ENCODE measurements at regions not wholly inside any gene's neighbourhood (a gene's known extent, or its start where the extent isn't known, plus 50 kb on each side); places are given as distances from the start of the nearest gene placed in this dataset.
A peak's percentile ranks its signal among the peaks of the same experiment; 100 is the strongest.

- Histone ChIP-seq H3K4me1 (replicated peaks) (no peaks in the 10 kb centered on the region; the same call in 1 of the 2 replicates), H3K36me3 (no peaks in the 10 kb centered on the region), H3K27ac (no peak overlapping the region), H3K27me3 (replicated peaks) (no peaks in the 10 kb centered on the region), H3K9me3 (replicated peaks) (no peaks in the 10 kb centered on the region), H3K4me3 (no peak overlapping the region)
- no peak for DNase-seq (ENCODE audit: low read depth in 1 of 2, low spot score in 2 of 2)
These were observed 647.5 kb upstream of the SETBP1 start for GRCh38 chr18:44033144-44033701.

GRCh38 chr18:44035554-44035953 lies 645.1 kb upstream of the SETBP1 start:
- Histone ChIP-seq H3K9me3 (replicated peaks) (no peaks in the 10 kb centered on the region), H3K27me3 (replicated peaks) (no peaks in the 10 kb centered on the region), H3K4me3 (no peak overlapping the region), H3K4me1 (replicated peaks) (no peaks in the 10 kb centered on the region; the same call in 1 of the 2 replicates), H3K27ac (no peak overlapping the region), H3K36me3 (no peaks in the 10 kb centered on the region)
- DNase-seq (ENCODE audit: low read depth in 1 of 2, low spot score in 2 of 2): peak in 1 of 2 experiments; percentile 7

GRCh38 chr18:44036501-44036900 lies 644.2 kb upstream of the SETBP1 start:
- H3K4me1 ChIP-seq (replicated peaks): no peaks in the 10 kb centered on the region; the same call in 1 of the 2 replicates
- H3K4me3 ChIP-seq: no peak overlapping the region
- H3K27me3 ChIP-seq (replicated peaks): no peaks in the 10 kb centered on the region
- no peaks in the 10 kb centered on the region for H3K9me3 ChIP-seq (replicated peaks)
- no peaks in the 10 kb centered on the region for H3K36me3 ChIP-seq
- H3K27ac ChIP-seq: no peak overlapping the region
- DNase-seq (ENCODE audit: low read depth in 1 of 2, low spot score in 2 of 2): peak in 1 of 2 experiments; percentile 53

GRCh38 chr18:44039216-44039615 lies 641.5 kb upstream of the SETBP1 start:
- H3K4me3 ChIP-seq: no peak overlapping the region
- H3K27ac ChIP-seq: no peak overlapping the region
- no peaks in the 10 kb centered on the region for H3K9me3 ChIP-seq (replicated peaks)
- DNase-seq (ENCODE audit: low read depth in 1 of 2, low spot score in 2 of 2): no peak
- H3K4me1 ChIP-seq (replicated peaks): no peaks in the 10 kb centered on the region; the same call in 1 of the 2 replicates
- H3K27me3 ChIP-seq (replicated peaks): no peaks in the 10 kb centered on the region
- H3K36me3 ChIP-seq: no peaks in the 10 kb centered on the region

- no peaks in the 10 kb centered on the region for H3K36me3 ChIP-seq
- no peaks in the 10 kb centered on the region for H3K9me3 ChIP-seq (replicated peaks)
- no peak for DNase-seq (ENCODE audit: low read depth in 1 of 2, low spot score in 2 of 2)
- no peaks in the 10 kb centered on the region for H3K27me3 ChIP-seq (replicated peaks)
- no peaks in the 10 kb centered on the region; the same call in 1 of the 2 replicates for H3K4me1 ChIP-seq (replicated peaks)
- no peak overlapping the region for H3K4me3 ChIP-seq
- H3K27ac ChIP-seq: no peak overlapping the region
These were observed 640.9 kb upstream of the SETBP1 start for GRCh38 chr18:44039826-44040225.

GRCh38 chr18:44041553-44041952 lies 639.1 kb upstream of the SETBP1 start:
- no peaks in the 10 kb centered on the region for H3K36me3 ChIP-seq
- no peaks in the 10 kb centered on the region for H3K9me3 ChIP-seq (replicated peaks)
- no peak overlapping the region for H3K27ac ChIP-seq
- H3K4me3 ChIP-seq: no peak overlapping the region
- DNase-seq (ENCODE audit: low read depth in 1 of 2, low spot score in 2 of 2): no peak
- no peaks in the 10 kb centered on the region for H3K27me3 ChIP-seq (replicated peaks)
- no peaks in the 10 kb centered on the region for H3K4me1 ChIP-seq (replicated peaks)

- Histone ChIP-seq H3K36me3 (no peaks in the 10 kb centered on the region), H3K4me1 (replicated peaks) (no peaks in the 10 kb centered on the region), H3K27ac (no peak overlapping the region), H3K9me3 (replicated peaks) (no peaks in the 10 kb centered on the region), H3K4me3 (no peak overlapping the region), H3K27me3 (replicated peaks) (no peaks in the 10 kb centered on the region)
- no peak for DNase-seq (ENCODE audit: low read depth in 1 of 2, low spot score in 2 of 2)
These were observed 638.7 kb upstream of the SETBP1 start for GRCh38 chr18:44041961-44042360.

GRCh38 chr18:44046376-44046975 lies 634.2 kb upstream of the SETBP1 start:
- Histone ChIP-seq H3K27me3 (replicated peaks) (no peaks in the 10 kb centered on the region; the same call in 1 of the 2 replicates), H3K4me3 (no peak overlapping the region), H3K9me3 (replicated peaks) (no peaks in the 10 kb centered on the region), H3K27ac (no peak overlapping the region), H3K36me3 (no peaks in the 10 kb centered on the region), H3K4me1 (replicated peaks) (no peaks in the 10 kb centered on the region)
- no peak for DNase-seq (ENCODE audit: low read depth in 1 of 2, low spot score in 2 of 2)

GRCh38 chr18:44047585-44047984 lies 633.1 kb upstream of the SETBP1 start:
- no peaks in the 10 kb centered on the region for H3K4me1 ChIP-seq (replicated peaks)
- H3K27me3 ChIP-seq (replicated peaks): no peaks in the 10 kb centered on the region; the same call in 1 of the 2 replicates
- no peaks in the 10 kb centered on the region for H3K9me3 ChIP-seq (replicated peaks)
- H3K4me3 ChIP-seq: no peak overlapping the region
- no peaks in the 10 kb centered on the region for H3K36me3 ChIP-seq
- no peak for DNase-seq (ENCODE audit: low read depth in 1 of 2, low spot score in 2 of 2)
- no peak overlapping the region for H3K27ac ChIP-seq

GRCh38 chr18:44048435-44048834 lies 632.3 kb upstream of the SETBP1 start:
- Histone ChIP-seq H3K4me1 (replicated peaks) (no peaks in the 10 kb centered on the region), H3K9me3 (replicated peaks) (no peaks in the 10 kb centered on the region), H3K36me3 (no peaks in the 10 kb centered on the region), H3K27me3 (replicated peaks) (no peaks in the 10 kb centered on the region; the same call in 1 of the 2 replicates), H3K27ac (no peak overlapping the region), H3K4me3 (no peak overlapping the region)
- no peak for DNase-seq (ENCODE audit: low read depth in 1 of 2, low spot score in 2 of 2)

- Histone ChIP-seq H3K27me3 (replicated peaks) (no peaks in the 10 kb centered on the region; the same call in 1 of the 2 replicates), H3K36me3 (no peaks in the 10 kb centered on the region), H3K9me3 (replicated peaks) (no peaks in the 10 kb centered on the region), H3K4me3 (no peak overlapping the region), H3K4me1 (replicated peaks) (no peaks in the 10 kb centered on the region), H3K27ac (no peak overlapping the region)
- no peak for DNase-seq (ENCODE audit: low read depth in 1 of 2, low spot score in 2 of 2)
These were observed 631.8 kb upstream of the SETBP1 start for GRCh38 chr18:44048846-44049245.

- H3K27ac ChIP-seq: no peak overlapping the region
- no peaks in the 10 kb centered on the region; the same call in 1 of the 2 replicates for H3K27me3 ChIP-seq (replicated peaks)
- no peaks in the 10 kb centered on the region for H3K36me3 ChIP-seq
- no peak overlapping the region for H3K4me3 ChIP-seq
- no peaks in the 10 kb centered on the region for H3K4me1 ChIP-seq (replicated peaks)
- H3K9me3 ChIP-seq (replicated peaks): no peaks in the 10 kb centered on the region
- DNase-seq (ENCODE audit: low read depth in 1 of 2, low spot score in 2 of 2): no peak
These were observed 629.7 kb upstream of the SETBP1 start for GRCh38 chr18:44051026-44051425.

- no peak overlapping the region for H3K27ac ChIP-seq
- H3K4me3 ChIP-seq: no peak overlapping the region
- no peaks in the 10 kb centered on the region; the same call in 1 of the 2 replicates for H3K27me3 ChIP-seq (replicated peaks)
- H3K36me3 ChIP-seq: no peaks in the 10 kb centered on the region
- H3K9me3 ChIP-seq (replicated peaks): no peaks in the 10 kb centered on the region
- no peak for DNase-seq (ENCODE audit: low read depth in 1 of 2, low spot score in 2 of 2)
- H3K4me1 ChIP-seq (replicated peaks): no peaks in the 10 kb centered on the region
These were observed 626.2 kb upstream of the SETBP1 start for GRCh38 chr18:44054514-44054913.

- Histone ChIP-seq H3K4me3 (no peak overlapping the region), H3K9me3 (replicated peaks) (no peaks in the 10 kb centered on the region), H3K27ac (no peak overlapping the region), H3K27me3 (replicated peaks) (no peaks in the 10 kb centered on the region), H3K4me1 (replicated peaks) (no peaks in the 10 kb centered on the region), H3K36me3 (no peaks in the 10 kb centered on the region)
- no peak for DNase-seq (ENCODE audit: low read depth in 1 of 2, low spot score in 2 of 2)
These were observed 620.5 kb upstream of the SETBP1 start for GRCh38 chr18:44060197-44060596.
